ENCODE measurements at regions not wholly inside any gene's neighbourhood (a gene's known extent, or its start where the extent isn't known, plus 50 kb on each side); places are given as distances from the start of the nearest gene placed in this dataset.
"Not testable (repeated sequence)": the region's sequence is repeated elsewhere in the genome, so short reads cannot be mapped to it uniquely, and the experiment has no call there.

GRCh38 chr2:240192661-240193060, 52.2 kb upstream of the OTOS start:
- no peak overlapping the region for H3K4me3 ChIP-seq
- POLR2A ChIA-PET: no interaction called here
- TF ChIP-seq ZNF24 (IDR thresholded peaks at IDR 0.05) (no peak), SREBF1 (IDR thresholded peaks at IDR 0.05; ENCODE audit: low read length) (no peak), NR2C2 (IDR thresholded peaks at IDR 0.05; ENCODE audit: borderline replicate concordance, control insufficient read depth, insufficient read length, low read depth) (no peak), FOS (IDR thresholded peaks at IDR 0.05; ENCODE audit: borderline replicate concordance, extremely low read depth, insufficient read length) (no peak), MXI1 (IDR thresholded peaks at IDR 0.05; ENCODE audit: low read depth, low read length) (no peak), ZBTB40 (IDR thresholded peaks at IDR 0.05; ENCODE audit: borderline replicate concordance) (no peak), MTA2 (IDR thresholded peaks at IDR 0.05; ENCODE audit: low read depth) (no peak)
- TF ChIP-seq, protein P1, sequence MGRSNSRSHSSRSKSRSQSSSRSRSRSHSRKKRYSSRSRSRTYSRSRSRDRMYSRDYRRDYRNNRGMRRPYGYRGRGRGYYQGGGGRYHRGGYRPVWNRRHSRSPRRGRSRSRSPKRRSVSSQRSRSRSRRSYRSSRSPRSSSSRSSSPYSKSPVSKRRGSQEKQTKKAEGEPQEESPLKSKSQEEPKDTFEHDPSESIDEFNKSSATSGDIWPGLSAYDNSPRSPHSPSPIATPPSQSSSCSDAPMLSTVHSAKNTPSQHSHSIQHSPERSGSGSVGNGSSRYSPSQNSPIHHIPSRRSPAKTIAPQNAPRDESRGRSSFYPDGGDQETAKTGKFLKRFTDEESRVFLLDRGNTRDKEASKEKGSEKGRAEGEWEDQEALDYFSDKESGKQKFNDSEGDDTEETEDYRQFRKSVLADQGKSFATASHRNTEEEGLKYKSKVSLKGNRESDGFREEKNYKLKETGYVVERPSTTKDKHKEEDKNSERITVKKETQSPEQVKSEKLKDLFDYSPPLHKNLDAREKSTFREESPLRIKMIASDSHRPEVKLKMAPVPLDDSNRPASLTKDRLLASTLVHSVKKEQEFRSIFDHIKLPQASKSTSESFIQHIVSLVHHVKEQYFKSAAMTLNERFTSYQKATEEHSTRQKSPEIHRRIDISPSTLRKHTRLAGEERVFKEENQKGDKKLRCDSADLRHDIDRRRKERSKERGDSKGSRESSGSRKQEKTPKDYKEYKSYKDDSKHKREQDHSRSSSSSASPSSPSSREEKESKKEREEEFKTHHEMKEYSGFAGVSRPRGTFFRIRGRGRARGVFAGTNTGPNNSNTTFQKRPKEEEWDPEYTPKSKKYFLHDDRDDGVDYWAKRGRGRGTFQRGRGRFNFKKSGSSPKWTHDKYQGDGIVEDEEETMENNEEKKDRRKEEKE (IDR thresholded peaks at IDR 0.05): no peak
- H3K27me3 ChIP-seq (replicated peaks in 1 of 2; ENCODE audit: control insufficient read depth in 2 of 2, insufficient read depth in 2 of 2, low read length in 1 of 2): peaks cover 0 to 1% of the 10 kb centered on the region in 2 experiments; a peak in 2 of 4 replicates
- H2AFZ ChIP-seq (ENCODE audit: control insufficient read depth, low read depth, low read length): no peak overlapping the region
- RAD21 ChIA-PET (ENCODE audit: unreplicated experiment): no interaction called here
- no peaks in the 10 kb centered on the region for H4K20me1 ChIP-seq (ENCODE audit: control insufficient read depth, insufficient read depth)
- H3K27ac ChIP-seq (ENCODE audit: control insufficient read depth, insufficient read depth): no peak overlapping the region
- no peaks in the 10 kb centered on the region for H3K36me3 ChIP-seq (ENCODE audit: control insufficient read depth in 2 of 2, insufficient read depth in 2 of 2, low read length in 1 of 2)
- FAIRE-seq: no peak
- 21% methylated on average over 5 of the region's 5 CpGs for WGBS (ENCODE audit: insufficient coverage, insufficient replicate concordance, low lambda C conversion rate, missing lambda C conversion rate)
- no peak overlapping the region for H3K4me2 ChIP-seq (ENCODE audit: control insufficient read depth, insufficient read depth)
- no TSS peak for BruUV-seq (replicated peaks)
- ATAC-seq: no peak
- no peak for DNase-seq (ENCODE audit: low read depth, low spot score)
- CTCF ChIA-PET: no interaction called here
- no peak overlapping the region for H3K9ac ChIP-seq (ENCODE audit: control insufficient read depth, insufficient read depth, low read length)
- no peaks in the 10 kb centered on the region for H3K4me1 ChIP-seq (ENCODE audit: control insufficient read depth, insufficient read depth, low read length)
- in situ Hi-C loops (cut with MboI) (no loop called here), intact Hi-C loops (cut with micrococcal nuclease; ENCODE audit: unreplicated experiment) (no loop called here)
- H3K9me3 ChIP-seq (replicated peaks; ENCODE audit: control insufficient read depth, insufficient read depth, low read length): no peaks in the 10 kb centered on the region; the same call in 2 of the 3 replicates
- SMC1A ChIA-PET (ENCODE audit: uncharacterized antibody, unreplicated experiment): interaction anchor here (0.8 kb wide), 1 partner anchor 136 kb away, joined by 5 read pairs; no protein-coding TSS in a partner anchor
- no peaks in the 10 kb centered on the region for H3K79me2 ChIP-seq (ENCODE audit: control insufficient read depth, insufficient read depth, low read length)

DNA sequence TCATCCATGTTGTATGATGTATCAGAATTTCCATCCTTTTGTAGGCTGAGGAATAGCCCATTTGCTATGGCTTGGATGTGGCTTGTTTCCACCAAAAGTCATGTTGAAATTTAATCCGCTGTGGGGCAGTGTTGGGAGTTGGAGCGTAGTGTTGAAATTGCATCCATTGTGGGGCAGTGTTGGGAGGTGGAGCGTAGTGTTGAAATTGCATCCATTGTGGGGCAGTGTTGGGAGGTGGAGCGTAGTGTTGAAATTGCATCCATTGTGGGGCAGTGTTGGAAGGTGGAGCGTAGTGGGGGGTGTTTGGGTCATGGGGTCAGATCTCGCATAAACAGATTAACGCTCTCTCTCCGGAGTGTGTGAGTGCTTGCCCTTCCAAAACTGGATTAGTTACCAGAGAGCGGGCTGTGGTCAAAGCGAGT, 53.9 kb upstream of the OTOS start:
- H3K79me2 ChIP-seq (ENCODE audit: control insufficient read depth, insufficient read depth, low read length); DNase-seq (ENCODE audit: low read depth, low spot score); H3K36me3 ChIP-seq (ENCODE audit: control insufficient read depth in 2 of 2, insufficient read depth in 2 of 2, low read length in 1 of 2); in situ Hi-C loops (cut with MboI); FAIRE-seq; ATAC-seq; H3K4me1 ChIP-seq (ENCODE audit: control insufficient read depth, insufficient read depth, low read length); H4K20me1 ChIP-seq (ENCODE audit: control insufficient read depth, insufficient read depth); POLR2A ChIA-PET; RAD21 ChIA-PET (ENCODE audit: unreplicated experiment); SMC1A ChIA-PET (ENCODE audit: uncharacterized antibody, unreplicated experiment); H3K4me3 ChIP-seq; H3K27me3 ChIP-seq (replicated peaks in 1 of 2; ENCODE audit: control insufficient read depth in 2 of 2, insufficient read depth in 2 of 2, low read length in 1 of 2); intact Hi-C loops (cut with micrococcal nuclease; ENCODE audit: unreplicated experiment); CTCF ChIA-PET; H3K9ac ChIP-seq (ENCODE audit: control insufficient read depth, insufficient read depth, low read length); BruUV-seq (replicated peaks); H3K4me2 ChIP-seq (ENCODE audit: control insufficient read depth, insufficient read depth); H2AFZ ChIP-seq (ENCODE audit: control insufficient read depth, low read depth, low read length); H3K27ac ChIP-seq (ENCODE audit: control insufficient read depth, insufficient read depth); H3K9me3 ChIP-seq (replicated peaks; ENCODE audit: control insufficient read depth, insufficient read depth, low read length): not testable (repeated sequence)
- WGBS (ENCODE audit: insufficient coverage, insufficient replicate concordance, low lambda C conversion rate, missing lambda C conversion rate): 70% methylated on average over 10 of the region's 10 CpGs

All from GM12878 (cell line).